Bone marrow (tissue), 2 donors: ENCODE measurements at regions not wholly inside any gene's neighbourhood (a gene's known extent, or its start where the extent isn't known, plus 50 kb on each side); places are given as distances from the start of the nearest gene placed in this dataset.
"Not testable (repeated sequence)": the region's sequence is repeated elsewhere in the genome, so short reads cannot be mapped to it uniquely, and the experiment has no call there.

Experiments
- DNase-seq, 2 donors: peaks; one replicate each; lab custom pipeline; 2025; lab: John Stamatoyannopoulos, UW

GRCh38 chr14:95818581-95818980 lies 58.1 kb upstream of the TUNAR start:
- no peak for DNase-seq

- DNase-seq = no peak
These were observed 59.4 kb upstream of the TUNAR start for GRCh38 chr14:95817271-95817670.

GRCh38 chr14:95816539-95816938 lies 60.1 kb upstream of the TUNAR start:
- DNase-seq = no peak

GRCh38 chr14:95815226-95815690 lies 61.4 kb upstream of the TUNAR start:
- no peak for DNase-seq

- no peak for DNase-seq
These were observed 62.0 kb upstream of the TUNAR start for GRCh38 chr14:95814363-95815225.

- DNase-seq = no peak
These were observed 64.8 kb upstream of the TUNAR start for GRCh38 chr14:95811813-95812212.

GRCh38 chr14:95808371-95808770 lies 68.3 kb upstream of the TUNAR start:
- DNase-seq = no peak

GRCh38 chr14:95796788-95797187 lies 79.8 kb upstream of the TUNAR start:
- DNase-seq = no peak

GRCh38 chr14:95787941-95788340 lies 74.0 kb upstream of the TCL1A start:
- no peak for DNase-seq

- no peak for DNase-seq
These were observed 72.6 kb upstream of the TCL1A start for GRCh38 chr14:95786566-95786965.

GRCh38 chr14:95784137-95784536 lies 70.2 kb upstream of the TCL1A start:
- no peak for DNase-seq

GRCh38 chr14:95776798-95777534 lies 63.0 kb upstream of the TCL1A start:
- DNase-seq = no peak

- peak in 1 of 2 donors; percentile 5 for DNase-seq
These were observed 60.6 kb upstream of the TCL1A start for GRCh38 chr14:95774265-95775160.

GRCh38 chr14:95770777-95771176 lies 56.9 kb upstream of the TCL1A start:
- DNase-seq = no peak

- DNase-seq = no peak
These were observed 56.1 kb upstream of the TCL1A start for GRCh38 chr14:95769976-95770375.

- not testable (repeated sequence) for DNase-seq
These were observed 55.5 kb upstream of the TCL1A start for GRCh38 chr14:95769431-95769830.

- no peak for DNase-seq
These were observed 51.1 kb upstream of the TCL1A start for GRCh38 chr14:95765051-95765450.

- no peak for DNase-seq
These were observed 50.0 kb upstream of the TCL1A start for GRCh38 chr14:95763875-95764274.
